ENCODE measurements at regions not wholly inside any gene's neighbourhood (a gene's known extent, or its start where the extent isn't known, plus 50 kb on each side); places are given as distances from the start of the nearest gene placed in this dataset.

DNA sequence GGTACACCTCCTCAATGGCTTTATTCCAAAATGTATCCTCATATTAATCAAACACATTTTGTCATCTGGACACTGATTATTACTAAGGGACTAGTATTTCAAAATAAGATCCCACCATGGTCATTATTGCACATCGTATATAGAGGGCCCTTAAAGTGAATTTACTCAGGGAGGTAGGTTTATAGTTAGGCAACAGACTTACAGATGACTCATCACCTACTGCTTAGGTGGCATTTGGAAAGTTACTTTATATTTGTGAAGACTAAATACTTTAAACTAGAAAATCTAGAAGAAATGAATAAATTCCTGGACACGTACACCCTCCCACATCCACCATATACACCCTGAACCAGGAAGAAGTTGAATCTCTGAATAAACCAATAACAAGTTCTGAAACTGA is 353.0 kb downstream of the KCTD12 start:
- Histone ChIP-seq H3K4me2 (ENCODE audit: insufficient read depth, low read length) (no peak overlapping the region), H3K9ac (replicated peaks; ENCODE audit: extremely low read depth, insufficient read depth, low read length) (no peak overlapping the region), H3K9me1 (replicated peaks; ENCODE audit: control insufficient read depth, extremely low read depth, insufficient read depth, low read length) (no peaks in the 10 kb centered on the region), H3K9me3 (replicated peaks; ENCODE audit: control insufficient read depth, insufficient read depth, low read length) (no peaks in the 10 kb centered on the region), H3K4me3 (replicated peaks in 1 of 3; ENCODE audit: insufficient read depth in 1 of 3, low read depth in 1 of 3, low read length in 3 of 3) (no peak overlapping the region), H3K27me3 (ENCODE audit: control insufficient read depth in 2 of 2, insufficient read depth in 2 of 2, low read length in 2 of 2) (no peaks in the 10 kb centered on the region), H3K79me2 (ENCODE audit: control insufficient read depth, insufficient read depth, low read length) (no peaks in the 10 kb centered on the region), H3K4me1 (ENCODE audit: control insufficient read depth, extremely low read depth, insufficient read depth, low read length) (no peaks in the 10 kb centered on the region), H4K20me1 (replicated peaks; ENCODE audit: control insufficient read depth, extremely low read depth, insufficient read depth, low read length) (no peaks in the 10 kb centered on the region), H3K36me3 (ENCODE audit: control insufficient read depth in 2 of 2, extremely low read depth in 1 of 2, insufficient read depth in 2 of 2, low read length in 2 of 2) (no peaks in the 10 kb centered on the region), H3K27ac (ENCODE audit: insufficient read depth, low read depth, low read length) (no peak overlapping the region), H2AFZ (ENCODE audit: low read depth, low read length) (no peak overlapping the region)
- POLR2A ChIA-PET = no interaction called here
- CTCF ChIA-PET = no interaction called here
- dilution Hi-C loops (cut with MboI; ENCODE audit: extremely low pct_ligation_motif_present, low sequenced_read_pairs) = no loop called here
- BruUV-seq (replicated peaks) = no TSS peak
- intact Hi-C loops (cut with micrococcal nuclease) = no loop called here
- FAIRE-seq = no peak
- TF ChIP-seq JUN (IDR thresholded peaks at IDR 0.05; ENCODE audit: borderline replicate concordance, insufficient read depth, insufficient read length, low read depth) (no peak), FOS (IDR thresholded peaks at IDR 0.05; ENCODE audit: borderline replicate concordance, insufficient read depth, low read length) (no peak), MYC (IDR thresholded peaks at IDR 0.05; ENCODE audit: low read depth, low read length) (no peak), GATA2 (IDR thresholded peaks at IDR 0.05; ENCODE audit: insufficient read depth, insufficient read length, low read depth, low read length) (no peak)
- TF ChIP-seq, protein P1, sequence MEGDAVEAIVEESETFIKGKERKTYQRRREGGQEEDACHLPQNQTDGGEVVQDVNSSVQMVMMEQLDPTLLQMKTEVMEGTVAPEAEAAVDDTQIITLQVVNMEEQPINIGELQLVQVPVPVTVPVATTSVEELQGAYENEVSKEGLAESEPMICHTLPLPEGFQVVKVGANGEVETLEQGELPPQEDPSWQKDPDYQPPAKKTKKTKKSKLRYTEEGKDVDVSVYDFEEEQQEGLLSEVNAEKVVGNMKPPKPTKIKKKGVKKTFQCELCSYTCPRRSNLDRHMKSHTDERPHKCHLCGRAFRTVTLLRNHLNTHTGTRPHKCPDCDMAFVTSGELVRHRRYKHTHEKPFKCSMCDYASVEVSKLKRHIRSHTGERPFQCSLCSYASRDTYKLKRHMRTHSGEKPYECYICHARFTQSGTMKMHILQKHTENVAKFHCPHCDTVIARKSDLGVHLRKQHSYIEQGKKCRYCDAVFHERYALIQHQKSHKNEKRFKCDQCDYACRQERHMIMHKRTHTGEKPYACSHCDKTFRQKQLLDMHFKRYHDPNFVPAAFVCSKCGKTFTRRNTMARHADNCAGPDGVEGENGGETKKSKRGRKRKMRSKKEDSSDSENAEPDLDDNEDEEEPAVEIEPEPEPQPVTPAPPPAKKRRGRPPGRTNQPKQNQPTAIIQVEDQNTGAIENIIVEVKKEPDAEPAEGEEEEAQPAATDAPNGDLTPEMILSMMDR (IDR thresholded peaks at IDR 0.05; ENCODE audit: extremely low read depth in 1 of 2, insufficient read depth in 1 of 2, low read depth in 1 of 2, low read length in 2 of 2) = no peak
- no peak for DNase-seq (ENCODE audit: low read depth, low spot score)

DNA sequence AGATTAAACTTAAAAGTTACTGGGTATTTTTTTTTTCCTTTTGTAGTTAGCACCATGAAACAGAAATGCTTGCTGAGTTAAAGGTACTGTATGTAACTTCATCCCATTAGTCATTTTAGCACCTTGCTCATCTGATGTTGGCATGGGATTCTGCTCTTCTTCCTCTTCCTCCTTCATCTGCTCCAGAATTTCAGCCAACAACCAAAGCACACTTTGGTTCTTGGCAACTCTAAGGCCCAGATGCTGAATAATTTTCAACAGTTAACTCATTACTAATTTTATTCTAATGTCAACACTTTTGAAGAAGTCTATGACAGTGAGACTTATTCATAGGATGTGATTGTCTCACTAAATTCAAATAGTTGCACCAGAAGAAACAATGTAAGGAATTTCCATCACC is 359.2 kb downstream of the KCTD12 start:
- no TSS peak for BruUV-seq (replicated peaks)
- no peak for FAIRE-seq

More for the DNA sequence above, 359.2 kb downstream of the KCTD12 start:
- dilution Hi-C loops (cut with MboI; ENCODE audit: extremely low pct_ligation_motif_present, low sequenced_read_pairs) (no loop called here), intact Hi-C loops (cut with micrococcal nuclease) (no loop called here)
- Histone ChIP-seq H3K4me2 (ENCODE audit: insufficient read depth, low read length) (no peak overlapping the region), H3K9ac (replicated peaks; ENCODE audit: extremely low read depth, insufficient read depth, low read length) (no peak overlapping the region), H3K27me3 (ENCODE audit: control insufficient read depth in 2 of 2, insufficient read depth in 2 of 2, low read length in 2 of 2) (no peaks in the 10 kb centered on the region), H2AFZ (ENCODE audit: low read depth, low read length) (no peak overlapping the region), H3K27ac (ENCODE audit: insufficient read depth, low read depth, low read length) (no peak overlapping the region), H3K9me3 (replicated peaks; ENCODE audit: control insufficient read depth, insufficient read depth, low read length) (no peaks in the 10 kb centered on the region), H3K9me1 (replicated peaks; ENCODE audit: control insufficient read depth, extremely low read depth, insufficient read depth, low read length) (no peaks in the 10 kb centered on the region), H4K20me1 (replicated peaks; ENCODE audit: control insufficient read depth, extremely low read depth, insufficient read depth, low read length) (no peaks in the 10 kb centered on the region), H3K79me2 (ENCODE audit: control insufficient read depth, insufficient read depth, low read length) (no peaks in the 10 kb centered on the region), H3K4me1 (ENCODE audit: control insufficient read depth, extremely low read depth, insufficient read depth, low read length) (no peaks in the 10 kb centered on the region), H3K36me3 (ENCODE audit: control insufficient read depth in 2 of 2, extremely low read depth in 1 of 2, insufficient read depth in 2 of 2, low read length in 2 of 2) (no peaks in the 10 kb centered on the region), H3K4me3 (replicated peaks in 1 of 3; ENCODE audit: insufficient read depth in 1 of 3, low read depth in 1 of 3, low read length in 3 of 3) (no peak overlapping the region)
- ChIA-PET CTCF (interaction anchor here (1.2 kb wide), 1 partner anchor 17 kb away, joined by 3 read pairs; no protein-coding TSS in a partner anchor), POLR2A (no interaction called here)
- TF ChIP-seq FOS (IDR thresholded peaks at IDR 0.05; ENCODE audit: borderline replicate concordance, insufficient read depth, low read length) (no peak), JUN (IDR thresholded peaks at IDR 0.05; ENCODE audit: borderline replicate concordance, insufficient read depth, insufficient read length, low read depth) (no peak), GATA2 (IDR thresholded peaks at IDR 0.05; ENCODE audit: insufficient read depth, insufficient read length, low read depth, low read length) (no peak), POLR2AphosphoS5 (IDR thresholded peaks at IDR 0.05; ENCODE audit: insufficient read depth, low read depth, low read length) (no peak), MYC (IDR thresholded peaks at IDR 0.05; ENCODE audit: low read depth, low read length) (no peak), EZH2 (IDR thresholded peaks at IDR 0.05; ENCODE audit: borderline replicate concordance, low read depth, low read length, severe bottlenecking) (no peak), POLR2A (IDR thresholded peaks at IDR 0.05; ENCODE audit: low read depth, low read length) (no peak)
- TF ChIP-seq, protein P1 (IDR thresholded peaks at IDR 0.05; ENCODE audit: extremely low read depth in 1 of 2, insufficient read depth in 1 of 2, low read depth in 1 of 2, low read length in 2 of 2) = no peak
- TF ChIP-seq, protein P2, sequence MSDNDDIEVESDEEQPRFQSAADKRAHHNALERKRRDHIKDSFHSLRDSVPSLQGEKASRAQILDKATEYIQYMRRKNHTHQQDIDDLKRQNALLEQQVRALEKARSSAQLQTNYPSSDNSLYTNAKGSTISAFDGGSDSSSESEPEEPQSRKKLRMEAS (IDR thresholded peaks at IDR 0.05; ENCODE audit: insufficient read depth, insufficient read length) = no peak
- DNase-seq (ENCODE audit: low read depth, low spot score) = no peak

Data from endothelial cell of umbilical vein (primary cell).